ENCODE measurements at regions not wholly inside any gene's neighbourhood (a gene's known extent, or its start where the extent isn't known, plus 50 kb on each side); places are given as distances from the start of the nearest gene placed in this dataset.
A peak's percentile ranks its signal among the peaks of the same experiment; 100 is the strongest.

GRCh38 chr2:64817453-64817852 lies 163.7 kb upstream of the SERTAD2 start:
- Histone ChIP-seq H3K9ac (ENCODE audit: low read depth in 1 of 2, low read length in 2 of 2) (no peak overlapping the region), H3K36me3 (ENCODE audit: control insufficient read depth in 4 of 4, insufficient read depth in 3 of 4, low read depth in 1 of 4, low read length in 3 of 4) (no peaks in the 10 kb centered on the region), H3K9me3 (ENCODE audit: control insufficient read depth in 4 of 4, low read length in 3 of 4) (no peaks in the 10 kb centered on the region), H3K4me3 (ENCODE audit: low read depth in 1 of 3, low read length in 3 of 3) (no peak overlapping the region), H3K27me3 (ENCODE audit: control insufficient read depth in 4 of 4, insufficient read depth in 4 of 4, low read length in 3 of 4) (no peaks in the 10 kb centered on the region), H3K4me1 (ENCODE audit: control insufficient read depth in 4 of 4, insufficient read depth in 4 of 4, low read length in 3 of 4) (no peaks in the 10 kb centered on the region), H3K27ac (ENCODE audit: low read depth in 1 of 2, low read length in 2 of 2) (no peak overlapping the region)
- 96% methylated on average over 4 of the region's 4 CpGs for WGBS
- no peak for TF ChIP-seq RAD21 (IDR thresholded peaks at IDR 0.05)
- peak in 1 of 2 donors; percentile 33 for TF ChIP-seq HNF4A (conservative IDR thresholded peaks at IDR 0.05)
- DNase-seq (ENCODE audit: low spot score): no peak

GRCh38 chr2:64818664-64819060 lies 164.9 kb upstream of the SERTAD2 start:
- TF ChIP-seq FOXA1 (IDR thresholded peaks at IDR 0.05) (no peak), FOXA2 (IDR thresholded peaks at IDR 0.05) (no peak), SP1 (IDR thresholded peaks at IDR 0.05) (no peak), HNF4G (IDR thresholded peaks at IDR 0.05) (no peak), ZBTB33 (IDR thresholded peaks at IDR 0.05) (no peak), ATF3 (IDR thresholded peaks at IDR 0.05) (no peak), MAX (IDR thresholded peaks at IDR 0.05) (no peak), YY1 (IDR thresholded peaks at IDR 0.05) (no peak), EGR1 (IDR thresholded peaks at IDR 0.05; ENCODE audit: low read depth in 2 of 2) (no peak), REST (IDR thresholded peaks at IDR 0.05) (no peak)
- Histone ChIP-seq H3K9ac (ENCODE audit: low read depth in 1 of 2, low read length in 2 of 2) (no peak overlapping the region), H3K4me1 (ENCODE audit: control insufficient read depth in 4 of 4, insufficient read depth in 4 of 4, low read length in 3 of 4) (no peaks in the 10 kb centered on the region), H3K27ac (ENCODE audit: low read depth in 1 of 2, low read length in 2 of 2) (no peak overlapping the region), H3K4me3 (ENCODE audit: low read depth in 1 of 3, low read length in 3 of 3) (no peak overlapping the region), H3K27me3 (ENCODE audit: control insufficient read depth in 4 of 4, insufficient read depth in 4 of 4, low read length in 3 of 4) (no peaks in the 10 kb centered on the region), H3K9me3 (ENCODE audit: control insufficient read depth in 4 of 4, low read length in 3 of 4) (no peaks in the 10 kb centered on the region), H3K36me3 (ENCODE audit: control insufficient read depth in 4 of 4, insufficient read depth in 3 of 4, low read depth in 1 of 4, low read length in 3 of 4) (no peaks in the 10 kb centered on the region)
- no peak for DNase-seq (ENCODE audit: low spot score)
- WGBS: 49% methylated on average over 4 of the region's 4 CpGs

GRCh38 chr2:64819361-64819760 lies 165.6 kb upstream of the SERTAD2 start:
- H3K4me1 ChIP-seq (ENCODE audit: control insufficient read depth in 4 of 4, insufficient read depth in 4 of 4, low read length in 3 of 4): no peaks in the 10 kb centered on the region
- TF ChIP-seq FOXA2 (IDR thresholded peaks at IDR 0.05): no peak
- no peak for TF ChIP-seq FOXA1 (IDR thresholded peaks at IDR 0.05)
- TF ChIP-seq ZBTB33 (IDR thresholded peaks at IDR 0.05): no peak
- no peak for TF ChIP-seq RXRA (IDR thresholded peaks at IDR 0.05)
- TF ChIP-seq YY1 (IDR thresholded peaks at IDR 0.05): no peak

More at GRCh38 chr2:64819361-64819760, 165.6 kb upstream of the SERTAD2 start:
- no peak overlapping the region for H3K9ac ChIP-seq (ENCODE audit: low read depth in 1 of 2, low read length in 2 of 2)
- no peaks in the 10 kb centered on the region for H3K9me3 ChIP-seq (ENCODE audit: control insufficient read depth in 4 of 4, low read length in 3 of 4)
- WGBS: 82% methylated on average over 2 of the region's 2 CpGs
- H3K4me3 ChIP-seq (ENCODE audit: low read depth in 1 of 3, low read length in 3 of 3): no peak overlapping the region
- no peaks in the 10 kb centered on the region for H3K27me3 ChIP-seq (ENCODE audit: control insufficient read depth in 4 of 4, insufficient read depth in 4 of 4, low read length in 3 of 4)
- no peak for DNase-seq (ENCODE audit: low spot score)
- no peak overlapping the region for H3K27ac ChIP-seq (ENCODE audit: low read depth in 1 of 2, low read length in 2 of 2)
- no peaks in the 10 kb centered on the region for H3K36me3 ChIP-seq (ENCODE audit: control insufficient read depth in 4 of 4, insufficient read depth in 3 of 4, low read depth in 1 of 4, low read length in 3 of 4)

All from liver (tissue), 7 donors.